IPS-NIHi7 (cell line): ENCODE measurements at regions not wholly inside any gene's neighbourhood (a gene's known extent, or its start where the extent isn't known, plus 50 kb on each side); places are given as distances from the start of the nearest gene placed in this dataset.
A peak's percentile ranks its signal among the peaks of the same experiment; 100 is the strongest.

Experiments used
- DNase-seq: peaks from one replicate; pipeline ENCODE4 v3.0.0; 2012; ENCODE audit warnings: mixed read lengths; ENCODE audit errors: extremely low spot score

- no peak for DNase-seq
Measured at GRCh38 chr1:213643360-213643759, 344.4 kb upstream of the PROX1 start.

GRCh38 chr1:213647864-213648650, 339.7 kb upstream of the PROX1 start:
- DNase-seq: no peak

GRCh38 chr1:213649373-213649772, 338.4 kb upstream of the PROX1 start:
- peak; percentile 31 for DNase-seq

- no peak for DNase-seq
Measured at GRCh38 chr1:213650603-213651002, 337.2 kb upstream of the PROX1 start.

- DNase-seq: no peak
Measured at GRCh38 chr1:213651077-213651476, 336.7 kb upstream of the PROX1 start.

GRCh38 chr1:213652109-213652508, 335.7 kb upstream of the PROX1 start:
- no peak for DNase-seq

- no peak for DNase-seq
Measured at GRCh38 chr1:213656039-213656438, 331.7 kb upstream of the PROX1 start.

GRCh38 chr1:213656503-213656902, 331.3 kb upstream of the PROX1 start:
- no peak for DNase-seq

- no peak for DNase-seq
Measured at GRCh38 chr1:213657013-213657412, 330.8 kb upstream of the PROX1 start.

- no peak for DNase-seq
Measured at GRCh38 chr1:213657879-213658278, 329.9 kb upstream of the PROX1 start.

GRCh38 chr1:213658457-213658856, 329.3 kb upstream of the PROX1 start:
- no peak for DNase-seq

GRCh38 chr1:213659580-213660547, 327.9 kb upstream of the PROX1 start:
- no peak for DNase-seq

GRCh38 chr1:213661302-213661701, 326.5 kb upstream of the PROX1 start:
- no peak for DNase-seq

GRCh38 chr1:213666113-213666512, 321.7 kb upstream of the PROX1 start:
- no peak for DNase-seq

- no peak for DNase-seq
Measured at GRCh38 chr1:213666922-213667321, 320.9 kb upstream of the PROX1 start.

GRCh38 chr1:213669512-213669911, 318.3 kb upstream of the PROX1 start:
- no peak for DNase-seq

- peak; percentile 74 for DNase-seq
Measured at GRCh38 chr1:213669964-213670691, 317.6 kb upstream of the PROX1 start.

GRCh38 chr1:213670692-213671023, 317.1 kb upstream of the PROX1 start:
- no peak for DNase-seq

- no peak for DNase-seq
Measured at GRCh38 chr1:213675043-213675442, 312.7 kb upstream of the PROX1 start.

- no peak for DNase-seq
Measured at GRCh38 chr1:213676736-213677135, 311.0 kb upstream of the PROX1 start.

- no peak for DNase-seq
Measured at GRCh38 chr1:213678348-213678747, 309.4 kb upstream of the PROX1 start.

GRCh38 chr1:213678753-213679152, 309.0 kb upstream of the PROX1 start:
- DNase-seq: no peak
